HCT116 (cell line): ENCODE measurements at regions not wholly inside any gene's neighbourhood (a gene's known extent, or its start where the extent isn't known, plus 50 kb on each side); places are given as distances from the start of the nearest gene placed in this dataset.

Experiments
- ATAC-seq: fragments of 200-7000 bp; cut with Tn5 transposase; 2 replicates; pipeline ENCODE4 v1.9.1; 2020; ENCODE audit warnings: mild to moderate bottlenecking, moderate library complexity
- BruUV-seq: library from RNA; stranded (reverse); fragments of 400-500 nt; replicated peaks from 2 replicates; lab custom pipeline; 2021; lab: Mats Ljungman, UMichigan
- CTCF ChIA-PET: fragments of 300-600 bp; sonication (Branson Sonifier 250); formaldehyde crosslinking; loops from one replicate; lab custom pipeline; 2021; ENCODE audit warnings: antibody characterized with exemption; lab: Charles Lee
- POLR2A ChIA-PET: fragments of 300-600, 350-600 bp; sonication (Branson Sonifier 250); formaldehyde crosslinking; loops from one replicate; lab custom pipeline; 2021; ENCODE audit warnings: antibody characterized with exemption; lab: Charles Lee
- RAD21 ChIA-PET, 2 experiments: fragments of 300-600 bp; sonication (Branson Sonifier 250); formaldehyde crosslinking; loops; one replicate each; lab custom pipeline; 2023; ENCODE audit warnings: low total read pairs in 2 of 2; ENCODE audit not compliant: uncharacterized antibody in 2 of 2, unreplicated experiment in 2 of 2, low non-redundant PET in 1 of 2; lab: Charles Lee
- DNase-seq: peaks from one replicate; pipeline ENCODE4 v3.0.0-alpha.2; 2010; ENCODE audit warnings: low read depth, low spot score
- H2AFZ ChIP-seq: fragments of 200-600 bp; shearing (Covaris generic), sonication (generic); 2 replicates; pipeline ENCODE4 v1.6.1; 2017; ENCODE audit warnings: low read depth, mixed run types, mixed read lengths, antibody characterized with exemption, low read length; ENCODE audit not compliant: poor library complexity, severe bottlenecking
- H3K27ac ChIP-seq: 2 replicates; pipeline ENCODE4 v1.5.1; 2012; ENCODE audit warnings: low read depth, low read length
- H3K27me3 ChIP-seq: fragments of 200-600 bp; sonication (generic); 2 replicates; pipeline ENCODE4 v1.6.1; 2016; ENCODE audit warnings: mixed run types, low read length, mixed read lengths; ENCODE audit not compliant: insufficient read depth
- H3K36me3 ChIP-seq, 2 experiments: fragments of 200-500 bp in 1 of 2; fragments of 200-600 bp in 1 of 2; sonication (Bioruptor generic) in 1 of 2; sonication (generic) in 1 of 2; 2 replicates each; pipeline versions ENCODE4 v1.5.1 to v1.6.1; 2014 to 2016; ENCODE audit warnings: low read length in 2 of 2, inconsistent platforms in 1 of 2, mixed read lengths in 1 of 2, mixed run types in 1 of 2; ENCODE audit not compliant: insufficient read depth in 2 of 2, control insufficient read depth in 1 of 2
- H3K4me1 ChIP-seq, 2 experiments: fragments of 200-600 bp in 1 of 2; sonication (generic) in 1 of 2; 2 replicates each; pipeline versions ENCODE4 v1.5.1 to v1.6.1; 2012 to 2017; ENCODE audit warnings: low read length in 2 of 2, inconsistent platforms in 1 of 2, mild to moderate bottlenecking in 1 of 2, mixed read lengths in 1 of 2, mixed run types in 1 of 2, moderate library complexity in 1 of 2; ENCODE audit not compliant: insufficient read depth in 2 of 2, control insufficient read depth in 1 of 2
- H3K4me2 ChIP-seq: fragments of 200-600 bp; sonication (generic); 2 replicates; pipeline ENCODE4 v1.6.1; 2017; ENCODE audit warnings: mixed run types, low read length, mixed read lengths
- H3K4me3 ChIP-seq, 2 experiments: fragments of 200-600 bp in 1 of 2; sonication (generic) in 1 of 2; replicated peaks in 1 of 2; 2 replicates each; pipeline ENCODE4 v1.5.1; 2011 to 2016; ENCODE audit warnings: low read length in 2 of 2, control low read depth in 1 of 2, low read depth in 1 of 2, mild to moderate bottlenecking in 1 of 2, mixed read lengths in 1 of 2, mixed run types in 1 of 2
- H3K79me2 ChIP-seq: fragments of 200-600 bp; sonication (generic); 2 replicates; pipeline ENCODE4 v1.6.1; 2017; ENCODE audit warnings: mild to moderate bottlenecking, mixed run types, low read length, moderate library complexity, mixed read lengths; ENCODE audit not compliant: insufficient read depth
- H3K9ac ChIP-seq: fragments of 200-600 bp; sonication (generic); 2 replicates; pipeline ENCODE4 v1.6.1; 2016; ENCODE audit warnings: low read length, mixed read lengths
- H3K9me2 ChIP-seq: fragments of 200-600 bp; sonication (generic), shearing (Covaris generic); 2 replicates; pipeline ENCODE4 v1.6.1; 2017; ENCODE audit warnings: mixed run types, mild to moderate bottlenecking, moderate library complexity; ENCODE audit not compliant: insufficient read depth
- H3K9me3 ChIP-seq, 2 experiments: fragments of 200-500 bp in 1 of 2; fragments of 200-600 bp in 1 of 2; sonication (Bioruptor generic) in 1 of 2; sonication (generic) in 1 of 2; 2 replicates each; pipeline ENCODE4 v1.6.1; 2014 to 2017; ENCODE audit warnings: low read length in 2 of 2, mixed read lengths in 2 of 2, inconsistent platforms in 1 of 2, low read depth in 1 of 2, mild to moderate bottlenecking in 1 of 2, mixed run types in 1 of 2, moderate library complexity in 1 of 2; ENCODE audit not compliant: control insufficient read depth in 1 of 2, insufficient read depth in 1 of 2
- H4K20me1 ChIP-seq: fragments of 200-600 bp; sonication (generic), shearing (Covaris generic); 2 replicates; pipeline ENCODE4 v1.6.1; 2017; ENCODE audit warnings: mixed run types, mild to moderate bottlenecking, moderate library complexity; ENCODE audit not compliant: insufficient read depth
- CBX3 ChIP-seq: IDR thresholded peaks from 2 replicates; pipeline ENCODE4 v1.6.1; 2012; ENCODE audit warnings: low read depth
- CEBPB ChIP-seq: IDR thresholded peaks from 2 replicates; pipeline ENCODE4 v1.6.1; 2012; ENCODE audit warnings: low read depth
- EGR1 ChIP-seq: IDR thresholded peaks from 2 replicates; pipeline ENCODE4 v1.6.1; 2012; ENCODE audit warnings: low read depth
- EZH2 ChIP-seq: fragments of 200-600 bp; sonication (generic); IDR thresholded peaks from 2 replicates; pipeline ENCODE4 v1.6.1; 2017; ENCODE audit warnings: antibody characterized with exemption, mixed run types
- EZH2phosphoT487 ChIP-seq: fragments of 200-600 bp; IDR thresholded peaks from 2 replicates; pipeline ENCODE4 v1.6.1; 2018; ENCODE audit warnings: antibody characterized with exemption, borderline replicate concordance
- FOSL1 ChIP-seq: IDR thresholded peaks from 2 replicates; pipeline ENCODE4 v1.6.1; 2012; ENCODE audit warnings: low read depth
- JUND ChIP-seq: IDR thresholded peaks from 2 replicates; pipeline ENCODE4 v1.6.1; 2012
- POLR2A ChIP-seq: IDR thresholded peaks from 2 replicates; pipeline ENCODE4 v1.7.0; 2011; ENCODE audit warnings: borderline replicate concordance; ENCODE audit not compliant: insufficient read depth, insufficient read length; ENCODE audit errors: extremely low read depth
- POLR2AphosphoS5 ChIP-seq: IDR thresholded peaks from 2 replicates; pipeline ENCODE4 v1.6.1; 2011; ENCODE audit warnings: mild to moderate bottlenecking, low read depth, low read length, moderate library complexity
- RAD21 ChIP-seq: IDR thresholded peaks from 2 replicates; pipeline ENCODE4 v1.6.1; 2012; ENCODE audit warnings: low read depth, mild to moderate bottlenecking
- SIN3A ChIP-seq: IDR thresholded peaks from 2 replicates; pipeline ENCODE4 v1.6.1; 2012; ENCODE audit warnings: low read depth
- SRF ChIP-seq: IDR thresholded peaks from 2 replicates; pipeline ENCODE4 v1.6.1; 2012; ENCODE audit warnings: low read depth
- TCF7L2 ChIP-seq: IDR thresholded peaks from 2 replicates; pipeline ENCODE4 v1.7.0; 2011; ENCODE audit warnings: borderline replicate concordance, inconsistent platforms; ENCODE audit not compliant: insufficient read depth, insufficient read length; ENCODE audit errors: extremely low read depth
- ZFX ChIP-seq: fragments of 450-650 bp; IDR thresholded peaks from 2 replicates; pipeline ENCODE4 v1.6.1; 2017
- ZNF274 ChIP-seq: fragments of 200-500 bp; sonication (Bioruptor generic); IDR thresholded peaks from 2 replicates; pipeline ENCODE4 v1.6.1; 2014; ENCODE audit warnings: mild to moderate bottlenecking, low read depth, low read length, inconsistent platforms
- intact Hi-C: fragments of 100-400 bp; cut with micrococcal nuclease; formaldehyde crosslinking; loops from 2 replicates; pipeline ENCODE4 v1.10.0; 2022
- TF ChIP-seq, protein P1 (sequence below): IDR thresholded peaks from 2 replicates; pipeline ENCODE4 v1.6.1; 2012
- TF ChIP-seq, protein P2 (sequence below): IDR thresholded peaks from 2 replicates; pipeline ENCODE4 v1.6.1; 2012; ENCODE audit warnings: low read depth
- TF ChIP-seq, protein P3 (sequence below): IDR thresholded peaks from 2 replicates; pipeline ENCODE4 v1.6.1; 2012

DNA sequence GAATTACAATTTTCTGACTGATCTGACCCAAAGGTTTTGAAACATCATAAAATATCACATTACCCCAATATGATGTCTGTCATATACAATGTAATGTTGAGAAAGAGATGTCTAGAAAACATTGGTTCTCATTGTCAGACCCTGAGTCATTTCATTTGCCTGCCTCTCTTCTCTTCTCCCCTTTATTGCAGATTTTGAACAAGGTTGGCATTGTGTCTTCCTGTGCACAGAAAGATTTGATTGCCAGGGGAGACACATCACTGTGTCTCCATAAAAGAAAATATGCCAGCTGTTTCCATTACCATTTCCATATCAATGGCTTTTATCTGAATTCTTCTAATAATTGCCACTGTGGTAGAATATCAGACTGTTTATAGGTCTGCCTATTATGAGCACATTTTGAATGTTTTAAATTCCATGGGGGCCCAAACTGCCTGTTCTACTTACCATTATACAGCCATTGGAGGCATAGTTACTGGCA is 65.6 kb downstream of the IFI44 start:
- BruUV-seq, result no TSS peak
- H3K9ac ChIP-seq, result no peak overlapping the region
- no peaks in the 10 kb centered on the region for H3K9me2 ChIP-seq
- H3K36me3 ChIP-seq, result no peaks in the 10 kb centered on the region
- TF ChIP-seq ZNF274 (no peak), TCF7L2 (no peak), RAD21 (no peak), CEBPB (no peak), EZH2 (no peak), ZFX (no peak)
- TF ChIP-seq, protein P1, sequence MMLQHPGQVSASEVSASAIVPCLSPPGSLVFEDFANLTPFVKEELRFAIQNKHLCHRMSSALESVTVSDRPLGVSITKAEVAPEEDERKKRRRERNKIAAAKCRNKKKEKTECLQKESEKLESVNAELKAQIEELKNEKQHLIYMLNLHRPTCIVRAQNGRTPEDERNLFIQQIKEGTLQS, result no peak
- H2AFZ ChIP-seq, result no peak overlapping the region
- no peaks in the 10 kb centered on the region for H3K4me1 ChIP-seq
- no peak for DNase-seq
- no peaks in the 10 kb centered on the region for H3K27me3 ChIP-seq
- CTCF ChIA-PET, result no interaction called here
- RAD21 ChIA-PET, result no interaction called here
- H3K79me2 ChIP-seq, result no peaks in the 10 kb centered on the region
- H3K9me3 ChIP-seq, result no peaks in the 10 kb centered on the region
- H3K27ac ChIP-seq, result no peak overlapping the region
- intact Hi-C loops, result no loop called here
- H4K20me1 ChIP-seq, result no peaks in the 10 kb centered on the region
- no peak overlapping the region for H3K4me3 ChIP-seq
- no peak overlapping the region for H3K4me2 ChIP-seq
- no peak for ATAC-seq
- POLR2A ChIA-PET, result no interaction called here

DNA sequence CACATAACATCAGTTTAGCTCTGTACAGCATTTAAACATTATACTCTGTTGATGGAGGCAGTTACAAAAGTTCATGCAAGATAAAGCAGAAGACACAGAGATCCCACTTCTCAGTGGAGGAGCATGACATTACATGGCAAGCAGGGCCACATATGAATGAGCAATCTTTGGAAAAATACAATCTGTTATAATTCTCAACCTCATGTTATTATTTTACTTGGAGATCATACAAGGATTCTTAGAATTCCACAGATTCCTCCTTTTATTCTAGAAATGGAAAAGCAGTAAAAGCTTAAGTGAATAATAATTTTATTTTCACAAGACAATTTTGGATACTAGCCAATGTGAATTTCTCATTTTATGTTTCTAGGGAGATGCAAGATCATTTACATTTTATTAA is 66.6 kb downstream of the IFI44 start:
- no peaks in the 10 kb centered on the region for H3K79me2 ChIP-seq
- H2AFZ ChIP-seq, result no peak overlapping the region
- POLR2A ChIA-PET, result no interaction called here
- RAD21 ChIA-PET, result no interaction called here
- no peak overlapping the region for H3K27ac ChIP-seq
- TF ChIP-seq TCF7L2 (no peak), SRF (no peak), CBX3 (no peak), CEBPB (no peak), EZH2phosphoT487 (no peak), RAD21 (no peak), POLR2A (no peak), FOSL1 (no peak), SIN3A (no peak), JUND (no peak), EZH2 (no peak), EGR1 (no peak), ZNF274 (no peak), POLR2AphosphoS5 (no peak)
- TF ChIP-seq, protein P2, sequence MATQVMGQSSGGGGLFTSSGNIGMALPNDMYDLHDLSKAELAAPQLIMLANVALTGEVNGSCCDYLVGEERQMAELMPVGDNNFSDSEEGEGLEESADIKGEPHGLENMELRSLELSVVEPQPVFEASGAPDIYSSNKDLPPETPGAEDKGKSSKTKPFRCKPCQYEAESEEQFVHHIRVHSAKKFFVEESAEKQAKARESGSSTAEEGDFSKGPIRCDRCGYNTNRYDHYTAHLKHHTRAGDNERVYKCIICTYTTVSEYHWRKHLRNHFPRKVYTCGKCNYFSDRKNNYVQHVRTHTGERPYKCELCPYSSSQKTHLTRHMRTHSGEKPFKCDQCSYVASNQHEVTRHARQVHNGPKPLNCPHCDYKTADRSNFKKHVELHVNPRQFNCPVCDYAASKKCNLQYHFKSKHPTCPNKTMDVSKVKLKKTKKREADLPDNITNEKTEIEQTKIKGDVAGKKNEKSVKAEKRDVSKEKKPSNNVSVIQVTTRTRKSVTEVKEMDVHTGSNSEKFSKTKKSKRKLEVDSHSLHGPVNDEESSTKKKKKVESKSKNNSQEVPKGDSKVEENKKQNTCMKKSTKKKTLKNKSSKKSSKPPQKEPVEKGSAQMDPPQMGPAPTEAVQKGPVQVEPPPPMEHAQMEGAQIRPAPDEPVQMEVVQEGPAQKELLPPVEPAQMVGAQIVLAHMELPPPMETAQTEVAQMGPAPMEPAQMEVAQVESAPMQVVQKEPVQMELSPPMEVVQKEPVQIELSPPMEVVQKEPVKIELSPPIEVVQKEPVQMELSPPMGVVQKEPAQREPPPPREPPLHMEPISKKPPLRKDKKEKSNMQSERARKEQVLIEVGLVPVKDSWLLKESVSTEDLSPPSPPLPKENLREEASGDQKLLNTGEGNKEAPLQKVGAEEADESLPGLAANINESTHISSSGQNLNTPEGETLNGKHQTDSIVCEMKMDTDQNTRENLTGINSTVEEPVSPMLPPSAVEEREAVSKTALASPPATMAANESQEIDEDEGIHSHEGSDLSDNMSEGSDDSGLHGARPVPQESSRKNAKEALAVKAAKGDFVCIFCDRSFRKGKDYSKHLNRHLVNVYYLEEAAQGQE, result no peak
- TF ChIP-seq, protein P3, sequence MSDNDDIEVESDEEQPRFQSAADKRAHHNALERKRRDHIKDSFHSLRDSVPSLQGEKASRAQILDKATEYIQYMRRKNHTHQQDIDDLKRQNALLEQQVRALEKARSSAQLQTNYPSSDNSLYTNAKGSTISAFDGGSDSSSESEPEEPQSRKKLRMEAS, result no peak
- TF ChIP-seq, protein P1, result no peak
- H3K9ac ChIP-seq, result no peak overlapping the region
- no peaks in the 10 kb centered on the region for H3K9me2 ChIP-seq
- H3K4me3 ChIP-seq, result no peak overlapping the region
- no peaks in the 10 kb centered on the region for H3K27me3 ChIP-seq
- no peaks in the 10 kb centered on the region for H3K36me3 ChIP-seq
- H4K20me1 ChIP-seq, result no peaks in the 10 kb centered on the region
- DNase-seq (no peak), ATAC-seq (no peak)
- H3K4me1 ChIP-seq, result no peaks in the 10 kb centered on the region
- H3K9me3 ChIP-seq, result no peaks in the 10 kb centered on the region
- no TSS peak for BruUV-seq
- intact Hi-C loops, result no loop called here
- CTCF ChIA-PET, result no interaction called here
- H3K4me2 ChIP-seq, result no peak overlapping the region
